GM23248 (cell line): ENCODE measurements at regions not wholly inside any gene's neighbourhood (a gene's known extent, or its start where the extent isn't known, plus 50 kb on each side); places are given as distances from the start of the nearest gene placed in this dataset.

Experiments
- EZH2 ChIP-seq: fragments of 200-600 bp; sonication (generic); IDR thresholded peaks from 2 replicates; pipeline ENCODE4 v1.6.1; 2018; ENCODE audit warnings: antibody characterized with exemption, mild to moderate bottlenecking; ENCODE audit not compliant: insufficient read depth, poor library complexity, severe bottlenecking
- EZH2phosphoT487 ChIP-seq: fragments of 200-600 bp; sonication (generic); IDR thresholded peaks from 2 replicates; pipeline ENCODE4 v1.6.1; 2018; ENCODE audit warnings: antibody characterized with exemption, moderate library complexity, mild to moderate bottlenecking, low read depth; ENCODE audit not compliant: insufficient read depth

GRCh38 chr13:90746230-90746629 lies 601.3 kb upstream of the MIR17HG start:
- TF ChIP-seq EZH2 = no peak
- TF ChIP-seq EZH2phosphoT487 = no peak
